Bone marrow (tissue), 2 donors: ENCODE measurements at regions not wholly inside any gene's neighbourhood (a gene's known extent, or its start where the extent isn't known, plus 50 kb on each side); places are given as distances from the start of the nearest gene placed in this dataset.

Experiments used
- DNase-seq, 2 donors: peaks; one replicate each; lab custom pipeline; 2025; lab: John Stamatoyannopoulos, UW

GRCh38 chr21:17900990-17901385, 81.8 kb upstream of the C21orf91 start:
- DNase-seq: no peak

- no peak for DNase-seq
These were observed 81.3 kb upstream of the C21orf91 start for GRCh38 chr21:17900281-17900989.

GRCh38 chr21:17889171-17889570, 70.0 kb upstream of the C21orf91 start:
- DNase-seq: no peak

GRCh38 chr21:17869115-17869514, 50.0 kb upstream of the C21orf91 start:
- DNase-seq: no peak
